GM12873 (cell line): ENCODE measurements at regions not wholly inside any gene's neighbourhood (a gene's known extent, or its start where the extent isn't known, plus 50 kb on each side); places are given as distances from the start of the nearest gene placed in this dataset.

ENCODE experiments used
- CTCF ChIP-seq: IDR thresholded peaks from 2 replicates; pipeline ENCODE4 v1.5.1; 2012; ENCODE audit warnings: low read depth, mild to moderate bottlenecking, moderate library complexity, low read length, control low read depth; ENCODE audit not compliant: insufficient read depth; ENCODE audit errors: missing control alignments

GRCh38 chr7:63027075-63027474 lies 971.6 kb upstream of the ZNF722 start:
- no peak for TF ChIP-seq CTCF

GRCh38 chr7:63028376-63029206 lies 970.1 kb upstream of the ZNF722 start:
- no peak for TF ChIP-seq CTCF

DNA sequence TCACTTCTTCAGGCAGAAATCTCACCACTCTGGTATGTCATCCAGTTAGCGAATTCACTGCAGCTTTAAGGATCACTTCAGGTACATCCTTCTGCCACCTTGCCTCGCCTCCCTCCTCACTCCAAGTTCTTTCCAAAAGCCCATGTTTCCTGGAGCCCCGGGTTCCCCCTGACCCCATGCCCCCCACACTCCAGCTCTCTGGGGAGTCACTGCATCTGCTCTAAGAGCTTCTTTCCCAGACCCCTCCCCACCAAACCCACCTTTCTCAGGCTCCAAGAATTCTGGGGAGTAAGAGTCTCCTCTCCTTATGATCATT lies 969.5 kb upstream of the ZNF722 start:
- TF ChIP-seq CTCF: no peak

DNA sequence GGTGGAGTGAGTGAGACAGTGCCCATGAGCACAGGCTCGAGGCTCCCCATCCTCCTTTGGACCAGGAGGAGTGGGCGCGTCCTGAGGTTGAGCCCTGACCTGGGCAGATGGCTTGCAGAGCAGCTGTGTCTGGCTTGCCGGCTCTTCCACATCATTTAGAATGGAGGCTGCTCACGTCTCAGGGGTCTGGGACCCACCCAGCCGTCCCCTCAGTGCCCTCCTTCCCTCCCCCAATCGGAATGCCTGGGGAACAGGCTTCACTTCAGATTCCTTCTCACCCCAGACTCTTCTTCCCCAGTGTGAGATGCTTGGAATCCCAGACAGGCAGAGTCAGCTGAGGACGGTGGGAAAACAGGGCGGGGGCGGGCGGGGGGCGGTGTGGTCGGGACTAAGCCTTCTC lies 968.6 kb upstream of the ZNF722 start:
- TF ChIP-seq CTCF: no peak

- TF ChIP-seq CTCF: no peak
Observed at GRCh38 chr7:63031838-63032436, 966.7 kb upstream of the ZNF722 start.

DNA sequence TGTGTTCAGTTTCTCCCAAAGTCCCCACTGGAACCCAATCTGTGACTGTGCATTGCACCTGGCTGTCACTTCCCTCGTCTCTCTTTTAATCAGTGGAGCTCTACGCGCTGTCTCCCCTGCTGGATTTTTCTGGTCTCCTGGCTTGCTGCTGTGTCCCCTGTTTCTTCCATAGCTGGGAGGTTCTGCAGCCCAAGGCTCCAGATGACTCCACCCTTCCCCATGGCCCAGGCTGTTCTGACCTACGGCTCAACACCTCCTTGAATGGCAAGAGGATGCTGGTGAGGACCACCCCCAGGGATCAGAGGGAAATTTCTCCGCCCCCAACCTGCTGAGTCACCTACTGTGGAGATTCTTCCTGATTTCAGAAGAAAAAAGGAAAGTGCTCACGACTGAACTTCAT lies 961.4 kb upstream of the ZNF722 start:
- no peak for TF ChIP-seq CTCF

DNA sequence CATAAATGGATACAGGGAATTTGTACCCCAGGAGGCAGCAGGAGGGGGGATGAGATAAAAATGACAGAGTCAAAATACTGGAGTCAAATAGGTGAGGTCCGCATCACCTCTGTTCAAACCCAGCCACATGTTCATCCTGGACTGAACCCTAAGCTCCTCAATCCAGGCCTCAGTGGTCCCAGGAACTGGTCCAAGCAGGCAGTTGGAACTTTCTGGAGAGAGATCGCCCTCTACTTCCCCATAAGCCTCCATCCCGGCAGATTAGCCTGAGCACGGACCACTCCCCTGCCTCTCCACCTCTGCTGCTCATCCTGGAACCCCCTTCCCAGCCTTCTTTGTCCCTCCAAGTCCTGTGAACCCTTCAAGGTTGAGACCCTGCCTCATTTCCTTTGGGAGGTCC lies 959.7 kb upstream of the ZNF722 start:
- TF ChIP-seq CTCF: no peak
